Activated B cell treated with CpG ODN at 0.5 μM for 24 hours (primary cell): ENCODE measurements at regions not wholly inside any gene's neighbourhood (a gene's known extent, or its start where the extent isn't known, plus 50 kb on each side); places are given as distances from the start of the nearest gene placed in this dataset.
A peak's percentile ranks its signal among the peaks of the same experiment; 100 is the strongest.

Experiments
- ATAC-seq: fragments of 200-7000 bp; cut with Tn5 transposase; one replicate; pipeline ENCODE4 v1.10.0; 2021; ENCODE audit warnings: low read depth, mild to moderate bottlenecking, moderate library complexity
- CTCF ChIA-PET: fragments of 350-600 bp; sonication (Branson Sonifier 250); formaldehyde crosslinking; loops from one replicate; lab custom pipeline; 2021; ENCODE audit warnings: antibody characterized with exemption; lab: Charles Lee
- POLR2A ChIA-PET: fragments of 350-600 bp; sonication (Branson Sonifier 250); formaldehyde crosslinking; loops from one replicate; lab custom pipeline; 2021; ENCODE audit warnings: antibody characterized with exemption; lab: Charles Lee
- DNase-seq: peaks from one replicate; pipeline ENCODE4 v3.0.0; 2022
- H3K27ac Mint-ChIP-seq: one replicate; pipeline ENCODE4 v1.8.0; 2020; ENCODE audit warnings: mixed read lengths
- H3K27me3 Mint-ChIP-seq: one replicate; pipeline ENCODE4 v1.8.0; 2021; ENCODE audit warnings: mixed read lengths
- H3K36me3 Mint-ChIP-seq: one replicate; pipeline ENCODE4 v1.8.0; 2021; ENCODE audit warnings: low read depth, mixed read lengths
- H3K4me1 Mint-ChIP-seq: one replicate; pipeline ENCODE4 v1.8.0; 2021; ENCODE audit warnings: mixed read lengths
- H3K4me3 Mint-ChIP-seq: one replicate; pipeline ENCODE4 v1.8.0; 2020; ENCODE audit warnings: mild to moderate bottlenecking, mixed read lengths
- H3K9me3 Mint-ChIP-seq: one replicate; pipeline ENCODE4 v1.8.0; 2020; ENCODE audit warnings: mixed read lengths
- CTCF ChIP-seq: fragments of 200-600 bp; IDR thresholded peaks from one replicate; pipeline ENCODE4 v1.8.0; 2022; ENCODE audit warnings: antibody characterized with exemption, mild to moderate bottlenecking
- intact Hi-C: fragments of 100-400 bp; cut with micrococcal nuclease; formaldehyde crosslinking; loops from one replicate; pipeline ENCODE4 v1.15.1; 2024

GRCh38 chr2:144237108-144237507 is 282.8 kb downstream of the ZEB2 start:
- Mint-ChIP-seq H3K36me3 (no peaks in the 10 kb centered on the region), H3K4me1 (peaks cover 93% of the 10 kb centered on the region), H3K27me3 (no peaks in the 10 kb centered on the region), H3K4me3 (no peak overlapping the region), H3K27ac (no peak overlapping the region), H3K9me3 (no peaks in the 10 kb centered on the region)
- intact Hi-C loops, result loop anchor here (5.0 kb wide), 2 partner anchors 40 to 280 kb away; no protein-coding TSS in a partner anchor
- CTCF ChIA-PET, result no interaction called here
- ATAC-seq, result no peak
- TF ChIP-seq CTCF, result no peak
- POLR2A ChIA-PET, result no interaction called here
- no peak for DNase-seq

GRCh38 chr2:144235050-144235449 is 284.9 kb downstream of the ZEB2 start:
- ATAC-seq (no peak), DNase-seq (no peak)
- Mint-ChIP-seq H3K4me3 (no peak overlapping the region), H3K27ac (no peak overlapping the region), H3K9me3 (no peaks in the 10 kb centered on the region), H3K27me3 (no peaks in the 10 kb centered on the region), H3K36me3 (no peaks in the 10 kb centered on the region), H3K4me1 (peaks cover 81% of the 10 kb centered on the region)
- ChIA-PET CTCF (no interaction called here), POLR2A (no interaction called here)
- no peak for TF ChIP-seq CTCF
- intact Hi-C loops, result loop anchor here (5.0 kb wide), 2 partner anchors 38 to 282 kb away; no protein-coding TSS in a partner anchor

GRCh38 chr2:144234542-144234871 is 285.4 kb downstream of the ZEB2 start:
- no peak overlapping the region for H3K27ac Mint-ChIP-seq
- POLR2A ChIA-PET, result no interaction called here
- intact Hi-C loops, result no loop called here
- TF ChIP-seq CTCF, result no peak
- ATAC-seq (no peak), DNase-seq (no peak)
- H3K36me3 Mint-ChIP-seq, result no peaks in the 10 kb centered on the region
- no peak overlapping the region for H3K4me3 Mint-ChIP-seq
- H3K4me1 Mint-ChIP-seq, result peaks cover 78% of the 10 kb centered on the region
- H3K27me3 Mint-ChIP-seq, result no peaks in the 10 kb centered on the region
- H3K9me3 Mint-ChIP-seq, result no peaks in the 10 kb centered on the region
- CTCF ChIA-PET, result no interaction called here

GRCh38 chr2:144233733-144234541 is 286.0 kb downstream of the ZEB2 start:
- H3K4me1 Mint-ChIP-seq, result peaks cover 72% of the 10 kb centered on the region
- H3K36me3 Mint-ChIP-seq, result no peaks in the 10 kb centered on the region
- H3K27ac Mint-ChIP-seq, result no peak overlapping the region
- no peaks in the 10 kb centered on the region for H3K27me3 Mint-ChIP-seq
- ChIA-PET CTCF (no interaction called here), POLR2A (no interaction called here)
- ATAC-seq (no peak), DNase-seq (no peak)
- no peak for TF ChIP-seq CTCF
- peak overlapping the region; percentile 26 for H3K4me3 Mint-ChIP-seq
- intact Hi-C loops, result no loop called here
- no peaks in the 10 kb centered on the region for H3K9me3 Mint-ChIP-seq

GRCh38 chr2:144233317-144233716 is 286.6 kb downstream of the ZEB2 start:
- Mint-ChIP-seq H3K4me3 (peak overlapping the region; percentile 19), H3K27ac (no peak overlapping the region), H3K9me3 (no peaks in the 10 kb centered on the region), H3K27me3 (no peaks in the 10 kb centered on the region), H3K36me3 (no peaks in the 10 kb centered on the region), H3K4me1 (peaks cover 66% of the 10 kb centered on the region)
- ChIA-PET POLR2A (no interaction called here), CTCF (no interaction called here)
- TF ChIP-seq CTCF, result no peak
- intact Hi-C loops, result no loop called here
- DNase-seq (no peak), ATAC-seq (no peak)
